ENCODE measurements at regions not wholly inside any gene's neighbourhood (a gene's known extent, or its start where the extent isn't known, plus 50 kb on each side); places are given as distances from the start of the nearest gene placed in this dataset.

- TF ChIP-seq CTCF (conservative IDR thresholded peaks at IDR 0.05): no peak
- no peak for TF ChIP-seq EZH2 (IDR thresholded peaks at IDR 0.05; ENCODE audit: low read depth)
These were observed 94.7 kb upstream of the LOC128125822 start for GRCh38 chr6:63477422-63478040.
